Mesenchymal stem cell (in vitro differentiated cells and primary cell): ENCODE measurements at regions not wholly inside any gene's neighbourhood (a gene's known extent, or its start where the extent isn't known, plus 50 kb on each side); places are given as distances from the start of the nearest gene placed in this dataset.

Experiments
- DNase-seq: peaks from one replicate; pipeline ENCODE4 v3.0.0-alpha.2; 2013
- H2AFZ ChIP-seq: one replicate; pipeline ENCODE4 v1.6.1; 2013; ENCODE audit warnings: low read depth, mild to moderate bottlenecking, control low read depth, inconsistent platforms, low read length, moderate library complexity
- H2AK5ac ChIP-seq: 2 replicates; pipeline ENCODE4 v1.6.1; 2013; ENCODE audit warnings: low read length, moderate library complexity, mild to moderate bottlenecking, inconsistent platforms; ENCODE audit not compliant: severe bottlenecking
- H2BK120ac ChIP-seq: one replicate; pipeline ENCODE4 v1.6.1; 2013; ENCODE audit warnings: low read depth, mild to moderate bottlenecking, inconsistent platforms, low read length, moderate library complexity
- H2BK12ac ChIP-seq, 2 experiments: one replicate each; pipeline ENCODE4 v1.6.1; 2013; ENCODE audit warnings: inconsistent platforms in 2 of 2, low read length in 2 of 2, mild to moderate bottlenecking in 2 of 2, moderate library complexity in 2 of 2, control low read depth in 1 of 2
- H2BK15ac ChIP-seq: one replicate; pipeline ENCODE4 v1.6.1; 2013; ENCODE audit warnings: mild to moderate bottlenecking, low read depth, inconsistent platforms; ENCODE audit not compliant: poor library complexity, severe bottlenecking
- H2BK5ac ChIP-seq: 2 replicates; pipeline ENCODE4 v1.6.1; 2013; ENCODE audit warnings: low read depth, mild to moderate bottlenecking, low read length, control low read depth, inconsistent platforms; ENCODE audit not compliant: poor library complexity, severe bottlenecking
- H3K14ac ChIP-seq, 2 experiments: one replicate each; pipeline ENCODE4 v1.6.1; 2013; ENCODE audit warnings: inconsistent platforms in 2 of 2, low read length in 2 of 2, control low read depth in 1 of 2, mild to moderate bottlenecking in 1 of 2, moderate library complexity in 1 of 2
- H3K18ac ChIP-seq, 2 experiments: one replicate each; pipeline ENCODE4 v1.6.1; 2013; ENCODE audit warnings: inconsistent platforms in 2 of 2, low read length in 2 of 2, control low read depth in 1 of 2, low read depth in 1 of 2, mild to moderate bottlenecking in 1 of 2
- H3K23ac ChIP-seq, 2 experiments: one replicate each; pipeline ENCODE4 v1.6.1; 2013; ENCODE audit warnings: inconsistent platforms in 2 of 2, low read length in 2 of 2, mild to moderate bottlenecking in 2 of 2, moderate library complexity in 2 of 2, control low read depth in 1 of 2
- H3K27ac ChIP-seq: 2 replicates; pipeline ENCODE4 v1.5.1; 2013; ENCODE audit warnings: mild to moderate bottlenecking, moderate library complexity, low read length, control low read depth, inconsistent platforms; ENCODE audit not compliant: poor library complexity, severe bottlenecking
- H3K27me3 ChIP-seq, 2 experiments: 2 replicates each; pipeline versions ENCODE4 v1.6.1 to v1.7.0; 2013; ENCODE audit warnings: low read length in 2 of 2, mild to moderate bottlenecking in 2 of 2, moderate library complexity in 2 of 2, control low read depth in 1 of 2, inconsistent platforms in 1 of 2; ENCODE audit not compliant: control insufficient read depth in 1 of 2, insufficient read depth in 1 of 2
- H3K36me3 ChIP-seq, 2 experiments: 2 replicates each; pipeline versions ENCODE4 v1.6.1 to v1.7.0; 2013; ENCODE audit warnings: low read length in 2 of 2, control low read depth in 1 of 2, inconsistent platforms in 1 of 2, low read depth in 1 of 2, mild to moderate bottlenecking in 1 of 2; ENCODE audit not compliant: insufficient read depth in 2 of 2, control insufficient read depth in 1 of 2
- H3K4ac ChIP-seq, 2 experiments: one replicate each; pipeline ENCODE4 v1.6.1; 2013; ENCODE audit warnings: inconsistent platforms in 2 of 2, low read length in 2 of 2, mild to moderate bottlenecking in 2 of 2, moderate library complexity in 2 of 2, control low read depth in 1 of 2, low read depth in 1 of 2
- H3K4me1 ChIP-seq: 2 replicates; pipeline ENCODE4 v1.6.1; 2013; ENCODE audit warnings: low read depth, low read length, control low read depth; ENCODE audit not compliant: control insufficient read depth, insufficient read depth
- H3K4me2 ChIP-seq: 2 replicates; pipeline ENCODE4 v1.6.1; 2013; ENCODE audit warnings: low read length, mild to moderate bottlenecking, inconsistent platforms; ENCODE audit not compliant: poor library complexity, severe bottlenecking
- H3K4me3 ChIP-seq, 2 experiments: 2 replicates each; pipeline versions ENCODE4 v1.5.1 to v1.7.0; 2013; ENCODE audit warnings: low read length in 2 of 2, mild to moderate bottlenecking in 2 of 2, control low read depth in 1 of 2, low read depth in 1 of 2; ENCODE audit not compliant: insufficient read depth in 1 of 2
- H3K79me1 ChIP-seq: replicated peaks from 2 replicates; pipeline ENCODE4 v1.6.1; 2013; ENCODE audit warnings: mild to moderate bottlenecking, control low read depth, low read length, inconsistent platforms; ENCODE audit not compliant: poor library complexity, severe bottlenecking
- H3K9ac ChIP-seq: 2 replicates; pipeline ENCODE4 v1.7.0; 2013; ENCODE audit warnings: mild to moderate bottlenecking, low read length, moderate library complexity
- H3K9me3 ChIP-seq: 2 replicates; pipeline ENCODE4 v1.7.0; 2013; ENCODE audit warnings: mild to moderate bottlenecking, low read length; ENCODE audit not compliant: control insufficient read depth
- H4K8ac ChIP-seq: one replicate; pipeline ENCODE4 v1.6.1; 2013; ENCODE audit warnings: inconsistent platforms, mild to moderate bottlenecking, low read length, moderate library complexity
- H4K91ac ChIP-seq: one replicate; pipeline ENCODE4 v1.6.1; 2013; ENCODE audit warnings: mild to moderate bottlenecking, low read length, inconsistent platforms
- WGBS: methylation state at CpG from one replicate; pipeline ENCODE4 v1.1.7; 2013; ENCODE audit warnings: mixed read lengths; 5-methylcytosine and 5-hydroxymethylcytosine counted together

- Histone ChIP-seq H2BK120ac (no peak overlapping the region), H3K4me1 (no peaks in the 10 kb centered on the region), H3K14ac (no peak overlapping the region), H3K4me3 (no peak overlapping the region), H2AFZ (no peak overlapping the region), H2AK5ac (no peak overlapping the region), H4K8ac (no peak overlapping the region), H3K18ac (no peak overlapping the region), H4K91ac (no peak overlapping the region), H3K79me1 (no peaks in the 10 kb centered on the region), H3K36me3 (no peaks in the 10 kb centered on the region), H3K9me3 (peaks cover 2% of the 10 kb centered on the region), H3K23ac (no peak overlapping the region), H3K4me2 (no peak overlapping the region), H3K4ac (no peak overlapping the region), H3K27ac (no peak overlapping the region), H2BK12ac (no peak overlapping the region), H3K9ac (no peak overlapping the region), H2BK15ac (no peak overlapping the region), H3K27me3 (no peaks in the 10 kb centered on the region), H2BK5ac (no peak overlapping the region)
- WGBS, result 89% methylated on average over 1 of the region's 1 CpG
- no peak for DNase-seq
Measured at GRCh38 chr14:45400509-45400908, 147.5 kb upstream of the MIS18BP1 start.

- no peaks in the 10 kb centered on the region for H3K4me1 ChIP-seq
- no peak overlapping the region for H2AFZ ChIP-seq
- H3K27ac ChIP-seq, result no peak overlapping the region
- no peak for DNase-seq
- H3K27me3 ChIP-seq, result no peaks in the 10 kb centered on the region
- H3K9me3 ChIP-seq, result peaks cover 4% of the 10 kb centered on the region
- no peaks in the 10 kb centered on the region for H3K79me1 ChIP-seq
- no peak overlapping the region for H3K4me3 ChIP-seq
- H3K14ac ChIP-seq, result no peak overlapping the region
- H3K9ac ChIP-seq, result no peak overlapping the region
- H2BK120ac ChIP-seq, result no peak overlapping the region
- no peak overlapping the region for H2AK5ac ChIP-seq
- H2BK5ac ChIP-seq, result no peak overlapping the region
- H3K18ac ChIP-seq, result no peak overlapping the region
- H2BK15ac ChIP-seq, result no peak overlapping the region
- no peak overlapping the region for H4K8ac ChIP-seq
- no peak overlapping the region for H3K4ac ChIP-seq
- H4K91ac ChIP-seq, result no peak overlapping the region
- H3K23ac ChIP-seq, result no peak overlapping the region
- H3K4me2 ChIP-seq, result no peak overlapping the region
- WGBS, result 73% methylated on average over 1 of the region's 2 CpGs
- H2BK12ac ChIP-seq, result no peak overlapping the region
- no peaks in the 10 kb centered on the region for H3K36me3 ChIP-seq
Measured at GRCh38 chr14:45381091-45381490, 128.1 kb upstream of the MIS18BP1 start.

GRCh38 chr14:45377166-45377565 lies 124.2 kb upstream of the MIS18BP1 start:
- H4K91ac ChIP-seq, result no peak overlapping the region
- H3K36me3 ChIP-seq, result no peaks in the 10 kb centered on the region
- no peak overlapping the region for H3K18ac ChIP-seq
- no peak overlapping the region for H3K9ac ChIP-seq
- no peak overlapping the region for H2AFZ ChIP-seq
- H3K23ac ChIP-seq, result no peak overlapping the region
- H3K79me1 ChIP-seq, result no peaks in the 10 kb centered on the region
- no peak overlapping the region for H2BK120ac ChIP-seq
- H3K27me3 ChIP-seq, result no peaks in the 10 kb centered on the region
- H2BK5ac ChIP-seq, result no peak overlapping the region
- no peak overlapping the region for H4K8ac ChIP-seq
- H2BK15ac ChIP-seq, result no peak overlapping the region
- no peak overlapping the region for H2BK12ac ChIP-seq
- H3K4me1 ChIP-seq, result no peaks in the 10 kb centered on the region
- no peak overlapping the region for H3K27ac ChIP-seq
- H3K9me3 ChIP-seq, result no peaks in the 10 kb centered on the region
- no peak overlapping the region for H3K4me3 ChIP-seq
- H3K14ac ChIP-seq, result no peak overlapping the region
- H2AK5ac ChIP-seq, result no peak overlapping the region
- no CpG with 5 or more reads among the region's 2 CpGs for whole genome bisulfite sequencing
- no peak overlapping the region for H3K4me2 ChIP-seq
- no peak for DNase-seq
- no peak overlapping the region for H3K4ac ChIP-seq

- no peak for DNase-seq
- Histone ChIP-seq H2BK12ac (no peak overlapping the region), H3K36me3 (no peaks in the 10 kb centered on the region), H2BK5ac (no peak overlapping the region), H3K4me3 (no peak overlapping the region), H3K27ac (no peak overlapping the region), H3K79me1 (no peaks in the 10 kb centered on the region), H3K9me3 (no peaks in the 10 kb centered on the region), H3K18ac (no peak overlapping the region), H2AK5ac (no peak overlapping the region), H3K4me2 (no peak overlapping the region), H3K9ac (no peak overlapping the region), H2BK15ac (no peak overlapping the region), H4K91ac (no peak overlapping the region), H2AFZ (no peak overlapping the region), H3K4me1 (no peaks in the 10 kb centered on the region), H3K14ac (no peak overlapping the region), H3K4ac (no peak overlapping the region), H4K8ac (no peak overlapping the region), H3K23ac (no peak overlapping the region), H2BK120ac (no peak overlapping the region), H3K27me3 (no peaks in the 10 kb centered on the region)
- WGBS, result 87% methylated on average over 2 of the region's 2 CpGs
Measured at GRCh38 chr14:45373877-45374276, 120.9 kb upstream of the MIS18BP1 start.
